ENCODE measurements at regions not wholly inside any gene's neighbourhood (a gene's known extent, or its start where the extent isn't known, plus 50 kb on each side); places are given as distances from the start of the nearest gene placed in this dataset.

- ChIA-PET CTCF (ENCODE audit: unreplicated experiment) (no interaction called here), POLR2A (interaction anchor here (0.8 kb wide), 1 partner anchor 7 kb away, joined by 3 read pairs; no protein-coding TSS in a partner anchor)
- Histone ChIP-seq H3K9me2 (ENCODE audit: insufficient read depth, low read length) (no peaks in the 10 kb centered on the region), H3K36me3 (ENCODE audit: insufficient read depth, low read length) (no peaks in the 10 kb centered on the region), H3K9me3 (ENCODE audit: low read length) (no peaks in the 10 kb centered on the region), H3K4me2 (ENCODE audit: low read length) (no peak overlapping the region), H4K20me1 (ENCODE audit: insufficient read depth, low read length) (no peaks in the 10 kb centered on the region), H3K27ac (ENCODE audit: low read depth, low read length, poor library complexity, severe bottlenecking) (no peak overlapping the region), H3K4me3 (ENCODE audit: low read depth, low read length, poor library complexity, severe bottlenecking) (no peak overlapping the region), H3K4me1 (ENCODE audit: insufficient read depth, low read length, poor library complexity, severe bottlenecking) (no peaks in the 10 kb centered on the region), H3K79me2 (ENCODE audit: insufficient read depth, low read depth, low read length) (no peaks in the 10 kb centered on the region), H2AFZ (ENCODE audit: low read length) (no peak overlapping the region)
- DNase-seq (ENCODE audit: low spot score) = no peak
- intact Hi-C loops (cut with micrococcal nuclease; ENCODE audit: unreplicated experiment) = no loop called here
- no TSS peak for BruUV-seq (replicated peaks)
- no peak for TF ChIP-seq CTCF (conservative IDR thresholded peaks at IDR 0.05; ENCODE audit: low read length)
- TF ChIP-seq EZH2phosphoT487 (IDR thresholded peaks at IDR 0.05; ENCODE audit: borderline replicate concordance, low read depth, low read length) = no peak
These were observed 462.9 kb downstream of the COL12A1 start for GRCh38 chr6:74742793-74743508.

GRCh38 chr6:74741646-74742045 lies 464.2 kb downstream of the COL12A1 start:
- intact Hi-C loops (cut with micrococcal nuclease; ENCODE audit: unreplicated experiment) = no loop called here
- no peaks in the 10 kb centered on the region for H3K9me2 ChIP-seq (ENCODE audit: insufficient read depth, low read length)
- no peak for DNase-seq (ENCODE audit: low spot score)
- no peak overlapping the region for H3K4me3 ChIP-seq (ENCODE audit: low read depth, low read length, poor library complexity, severe bottlenecking)
- H3K27ac ChIP-seq (ENCODE audit: low read depth, low read length, poor library complexity, severe bottlenecking) = no peak overlapping the region
- H4K20me1 ChIP-seq (ENCODE audit: insufficient read depth, low read length) = no peaks in the 10 kb centered on the region
- no peaks in the 10 kb centered on the region for H3K36me3 ChIP-seq (ENCODE audit: insufficient read depth, low read length)
- no peaks in the 10 kb centered on the region for H3K9me3 ChIP-seq (ENCODE audit: low read length)
- no peak overlapping the region for H2AFZ ChIP-seq (ENCODE audit: low read length)
- BruUV-seq (replicated peaks) = no TSS peak
- POLR2A ChIA-PET = no interaction called here
- TF ChIP-seq EZH2phosphoT487 (IDR thresholded peaks at IDR 0.05; ENCODE audit: borderline replicate concordance, low read depth, low read length) (no peak), CTCF (conservative IDR thresholded peaks at IDR 0.05; ENCODE audit: low read length) (no peak)
- H3K4me2 ChIP-seq (ENCODE audit: low read length) = no peak overlapping the region
- CTCF ChIA-PET (ENCODE audit: unreplicated experiment) = no interaction called here
- no peaks in the 10 kb centered on the region for H3K4me1 ChIP-seq (ENCODE audit: insufficient read depth, low read length, poor library complexity, severe bottlenecking)
- no peaks in the 10 kb centered on the region for H3K79me2 ChIP-seq (ENCODE audit: insufficient read depth, low read depth, low read length)

GRCh38 chr6:74735304-74735703 lies 470.5 kb downstream of the COL12A1 start:
- Histone ChIP-seq H3K4me2 (ENCODE audit: low read length) (no peak overlapping the region), H3K9me2 (ENCODE audit: insufficient read depth, low read length) (no peaks in the 10 kb centered on the region), H3K4me3 (ENCODE audit: low read depth, low read length, poor library complexity, severe bottlenecking) (no peak overlapping the region), H3K9me3 (ENCODE audit: low read length) (no peaks in the 10 kb centered on the region), H2AFZ (ENCODE audit: low read length) (no peak overlapping the region), H3K4me1 (ENCODE audit: insufficient read depth, low read length, poor library complexity, severe bottlenecking) (no peaks in the 10 kb centered on the region), H4K20me1 (ENCODE audit: insufficient read depth, low read length) (no peaks in the 10 kb centered on the region), H3K36me3 (ENCODE audit: insufficient read depth, low read length) (no peaks in the 10 kb centered on the region), H3K27ac (ENCODE audit: low read depth, low read length, poor library complexity, severe bottlenecking) (no peak overlapping the region), H3K79me2 (ENCODE audit: insufficient read depth, low read depth, low read length) (no peaks in the 10 kb centered on the region)
- intact Hi-C loops (cut with micrococcal nuclease; ENCODE audit: unreplicated experiment) = no loop called here
- DNase-seq (ENCODE audit: low spot score) = no peak
- ChIA-PET CTCF (ENCODE audit: unreplicated experiment) (no interaction called here), POLR2A (interaction anchor here (0.9 to 1.1 kb wide), 2 partner anchors 8 to 15 kb away, joined by 3 to 4 read pairs; no protein-coding TSS in a partner anchor)
- TF ChIP-seq EZH2phosphoT487 (IDR thresholded peaks at IDR 0.05; ENCODE audit: borderline replicate concordance, low read depth, low read length) (no peak), CTCF (conservative IDR thresholded peaks at IDR 0.05; ENCODE audit: low read length) (no peak)
- BruUV-seq (replicated peaks) = no TSS peak
